Muscle layer of colon (tissue), 2 donors: ENCODE measurements at regions not wholly inside any gene's neighbourhood (a gene's known extent, or its start where the extent isn't known, plus 50 kb on each side); places are given as distances from the start of the nearest gene placed in this dataset.
"Not testable (repeated sequence)": the region's sequence is repeated elsewhere in the genome, so short reads cannot be mapped to it uniquely, and the experiment has no call there.

Experiments
- H3K27ac ChIP-seq: one replicate; pipeline ENCODE4 v1.7.0; 2013; ENCODE audit warnings: low read depth, mild to moderate bottlenecking, low read length, moderate library complexity
- H3K27me3 ChIP-seq, 2 donors: one replicate each; pipeline ENCODE4 v1.7.0; 2013; ENCODE audit warnings: low read length in 2 of 2, mild to moderate bottlenecking in 2 of 2; ENCODE audit not compliant: insufficient read depth in 2 of 2, control insufficient read depth in 1 of 2
- H3K36me3 ChIP-seq: one replicate; pipeline ENCODE4 v1.7.0; 2013; ENCODE audit warnings: mild to moderate bottlenecking, low read length; ENCODE audit not compliant: insufficient read depth
- H3K4me1 ChIP-seq: one replicate; pipeline ENCODE4 v1.7.0; 2013; ENCODE audit warnings: mild to moderate bottlenecking, low read length; ENCODE audit not compliant: insufficient read depth
- H3K4me3 ChIP-seq, 2 donors: one replicate each; pipeline ENCODE4 v1.7.0; 2013; ENCODE audit warnings: low read length in 2 of 2, low read depth in 1 of 2, mild to moderate bottlenecking in 1 of 2, moderate library complexity in 1 of 2
- H3K9ac ChIP-seq: one replicate; pipeline ENCODE4 v1.7.0; 2013; ENCODE audit warnings: low read length
- H3K9me3 ChIP-seq: one replicate; pipeline ENCODE4 v1.7.0; 2013; ENCODE audit warnings: mild to moderate bottlenecking, low read length
- donor health status: abdominal sarcoma.
- donor health status: Adenocarcinoma of cecum.

DNA sequence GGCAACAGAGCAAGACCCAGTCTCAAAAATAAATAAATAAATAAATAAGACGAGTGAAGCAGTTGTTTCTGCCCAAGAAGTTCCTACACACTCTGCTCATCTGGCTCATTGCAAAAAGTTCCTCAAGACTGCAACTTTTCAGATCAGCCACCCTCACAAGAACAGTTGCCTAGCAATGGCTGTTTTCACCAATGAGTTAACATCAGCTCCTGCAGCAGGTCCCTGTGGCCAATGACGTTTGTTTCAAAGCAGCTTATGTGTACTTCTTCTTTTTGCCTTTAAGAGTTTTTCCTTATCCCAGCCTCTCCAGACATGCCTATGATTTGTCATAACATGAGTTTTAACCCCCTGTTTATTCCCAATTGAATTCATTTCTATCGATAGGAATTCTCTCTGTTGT lies 118.4 kb upstream of the SPRED1 start:
- Histone ChIP-seq H3K27ac (no peak overlapping the region), H3K9me3 (no peaks in the 10 kb centered on the region), H3K9ac (no peak overlapping the region), H3K36me3 (no peaks in the 10 kb centered on the region), H3K27me3 (no peaks in the 10 kb centered on the region), H3K4me3 (no peak overlapping the region), H3K4me1 (peaks cover 11% of the 10 kb centered on the region)

- not testable (repeated sequence) for H3K9ac ChIP-seq, H3K27ac ChIP-seq, H3K27me3 ChIP-seq, H3K4me1 ChIP-seq, H3K36me3 ChIP-seq, H3K4me3 ChIP-seq, H3K9me3 ChIP-seq
Observed at GRCh38 chr15:38142195-38142594, 110.4 kb upstream of the SPRED1 start.

GRCh38 chr15:38144921-38145320 lies 107.7 kb upstream of the SPRED1 start:
- H3K4me3 ChIP-seq, result no peak overlapping the region
- no peaks in the 10 kb centered on the region for H3K27me3 ChIP-seq
- no peak overlapping the region for H3K9ac ChIP-seq
- no peaks in the 10 kb centered on the region for H3K9me3 ChIP-seq
- H3K36me3 ChIP-seq, result no peaks in the 10 kb centered on the region
- H3K4me1 ChIP-seq, result no peaks in the 10 kb centered on the region
- no peak overlapping the region for H3K27ac ChIP-seq

DNA sequence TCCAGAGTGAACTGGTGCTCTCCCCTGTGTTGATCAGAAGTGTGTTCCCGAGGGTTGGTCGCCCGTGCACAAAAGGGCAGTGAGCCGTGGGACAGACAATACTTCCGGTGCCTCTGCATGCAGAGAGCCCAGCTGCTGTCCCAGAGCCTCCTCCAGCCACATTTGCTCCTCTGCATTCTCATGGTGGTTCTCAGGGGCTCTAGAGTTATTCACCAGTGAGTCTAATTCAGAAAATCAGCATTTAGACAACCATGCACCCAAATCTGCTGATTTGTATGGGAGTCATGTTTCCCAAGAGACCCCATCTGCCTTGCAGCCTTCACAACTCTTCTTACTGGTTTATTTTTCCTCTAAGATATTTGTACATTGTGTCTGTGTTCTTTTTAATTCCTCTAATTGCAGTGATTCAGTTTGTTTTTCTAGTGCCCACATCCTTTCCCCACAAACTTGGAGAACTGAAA lies 107.0 kb upstream of the SPRED1 start:
- Histone ChIP-seq H3K9ac (no peak overlapping the region), H3K36me3 (no peaks in the 10 kb centered on the region), H3K27me3 (no peaks in the 10 kb centered on the region), H3K4me3 (no peak overlapping the region), H3K9me3 (no peaks in the 10 kb centered on the region), H3K27ac (no peak overlapping the region), H3K4me1 (no peaks in the 10 kb centered on the region)

- H3K4me1 ChIP-seq, result no peaks in the 10 kb centered on the region
- no peaks in the 10 kb centered on the region for H3K9me3 ChIP-seq
- H3K4me3 ChIP-seq, result no peak overlapping the region
- H3K27ac ChIP-seq, result no peak overlapping the region
- no peak overlapping the region for H3K9ac ChIP-seq
- no peaks in the 10 kb centered on the region for H3K27me3 ChIP-seq
- H3K36me3 ChIP-seq, result no peaks in the 10 kb centered on the region
Observed at GRCh38 chr15:38147246-38147645, 105.4 kb upstream of the SPRED1 start.

DNA sequence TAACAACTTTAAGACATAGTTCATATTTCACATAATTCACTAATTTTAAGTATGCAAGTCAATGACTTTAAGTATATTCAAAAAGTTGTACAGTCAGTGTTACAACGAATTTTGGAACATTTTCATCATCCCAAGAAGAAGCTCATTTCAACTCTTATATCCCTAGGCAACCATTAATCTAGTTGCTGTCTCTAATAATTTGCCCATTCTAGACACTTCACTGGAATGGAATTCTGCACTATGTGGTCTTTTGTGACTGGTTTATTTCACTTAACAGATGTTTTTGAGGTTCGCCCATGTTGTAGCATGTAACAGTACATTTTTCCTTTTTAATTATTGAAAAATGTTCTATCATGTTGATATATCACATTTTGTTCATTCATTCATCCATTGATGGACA lies 104.2 kb upstream of the SPRED1 start:
- Histone ChIP-seq H3K27ac (no peak overlapping the region), H3K4me1 (no peaks in the 10 kb centered on the region), H3K4me3 (no peak overlapping the region), H3K27me3 (no peaks in the 10 kb centered on the region), H3K9me3 (no peaks in the 10 kb centered on the region), H3K9ac (no peak overlapping the region), H3K36me3 (no peaks in the 10 kb centered on the region)

DNA sequence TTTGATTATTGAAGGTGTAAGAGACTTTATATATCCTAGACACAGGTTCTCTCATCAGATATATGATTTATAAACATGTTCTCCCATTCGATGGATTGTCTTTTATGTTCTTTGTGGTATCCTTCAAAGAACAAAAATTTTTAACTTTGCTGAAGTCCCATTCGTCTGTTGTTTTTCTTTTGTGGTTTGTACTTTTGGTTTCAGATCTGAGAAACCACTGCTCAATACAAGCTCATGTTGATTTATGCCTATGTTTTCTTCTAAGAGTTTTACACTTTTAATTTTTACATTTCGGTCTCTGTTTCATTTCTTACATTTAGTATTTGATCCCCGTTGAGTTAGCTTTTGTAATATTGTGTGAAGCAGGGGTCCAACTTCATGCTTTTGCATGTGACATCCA lies 103.3 kb upstream of the SPRED1 start:
- no peaks in the 10 kb centered on the region for H3K9me3 ChIP-seq
- H3K4me1 ChIP-seq, result no peaks in the 10 kb centered on the region
- H3K4me3 ChIP-seq, result no peak overlapping the region
- no peak overlapping the region for H3K27ac ChIP-seq
- H3K9ac ChIP-seq, result no peak overlapping the region
- no peaks in the 10 kb centered on the region for H3K36me3 ChIP-seq
- no peaks in the 10 kb centered on the region for H3K27me3 ChIP-seq

GRCh38 chr15:38150148-38150547 lies 102.5 kb upstream of the SPRED1 start:
- H3K27ac ChIP-seq, result no peak overlapping the region
- H3K9ac ChIP-seq, result no peak overlapping the region
- no peak overlapping the region for H3K4me3 ChIP-seq
- no peaks in the 10 kb centered on the region for H3K36me3 ChIP-seq
- no peaks in the 10 kb centered on the region for H3K9me3 ChIP-seq
- no peaks in the 10 kb centered on the region for H3K27me3 ChIP-seq
- no peaks in the 10 kb centered on the region for H3K4me1 ChIP-seq

- Histone ChIP-seq H3K4me3 (no peak overlapping the region), H3K27ac (no peak overlapping the region), H3K27me3 (no peaks in the 10 kb centered on the region), H3K9me3 (no peaks in the 10 kb centered on the region), H3K36me3 (no peaks in the 10 kb centered on the region), H3K4me1 (no peaks in the 10 kb centered on the region), H3K9ac (no peak overlapping the region)
Observed at GRCh38 chr15:38150794-38151193, 101.8 kb upstream of the SPRED1 start.

- H3K27me3 ChIP-seq, result no peaks in the 10 kb centered on the region
- H3K36me3 ChIP-seq, result no peaks in the 10 kb centered on the region
- no peaks in the 10 kb centered on the region for H3K4me1 ChIP-seq
- no peak overlapping the region for H3K27ac ChIP-seq
- H3K9ac ChIP-seq, result no peak overlapping the region
- H3K9me3 ChIP-seq, result peaks cover 4% of the 10 kb centered on the region
- H3K4me3 ChIP-seq, result no peak overlapping the region
Observed at GRCh38 chr15:38153781-38154180, 98.9 kb upstream of the SPRED1 start.

DNA sequence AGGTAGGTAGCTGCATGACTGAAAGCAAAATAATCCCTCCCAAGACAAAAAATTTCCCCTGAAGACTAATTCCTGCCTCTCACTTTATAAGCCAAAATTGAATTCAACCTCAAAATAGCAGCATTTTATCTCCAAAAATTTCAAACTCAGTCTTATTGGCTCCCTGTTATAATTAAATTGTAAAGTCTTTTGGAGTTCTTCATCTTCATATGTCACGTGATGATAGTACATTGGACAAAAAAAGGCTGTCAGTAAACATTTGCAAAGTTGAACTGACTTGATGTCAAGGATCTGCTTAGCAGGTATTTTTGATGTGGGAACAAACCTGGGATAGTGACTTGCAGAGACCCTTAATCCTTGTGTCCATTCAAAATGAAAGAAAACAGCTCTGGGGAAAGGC lies 98.4 kb upstream of the SPRED1 start:
- Histone ChIP-seq H3K9me3 (peaks cover 4% of the 10 kb centered on the region), H3K27me3 (no peaks in the 10 kb centered on the region), H3K9ac (no peak overlapping the region), H3K4me1 (no peaks in the 10 kb centered on the region), H3K4me3 (no peak overlapping the region), H3K27ac (no peak overlapping the region), H3K36me3 (no peaks in the 10 kb centered on the region)

DNA sequence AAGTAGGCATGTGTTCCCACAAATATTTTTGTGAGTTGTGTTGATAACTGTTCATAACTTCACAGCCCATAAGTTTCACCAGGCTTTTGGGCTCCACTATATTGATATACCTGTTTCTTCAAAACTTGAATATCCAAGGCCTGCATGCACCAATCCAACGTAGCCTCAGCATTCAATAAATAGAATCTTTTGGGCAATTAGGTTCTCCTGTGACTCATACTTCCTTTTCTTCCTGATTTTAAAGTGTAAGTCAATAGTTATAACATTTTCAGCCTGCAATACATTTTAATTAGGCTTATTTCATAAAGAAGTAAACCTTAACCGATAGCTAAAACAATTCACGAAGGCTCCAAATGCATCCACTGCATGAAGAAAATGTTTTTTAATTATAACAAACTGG lies 97.8 kb upstream of the SPRED1 start:
- no peaks in the 10 kb centered on the region for H3K36me3 ChIP-seq

More for the DNA sequence above, 97.8 kb upstream of the SPRED1 start:
- Histone ChIP-seq H3K4me3 (no peak overlapping the region), H3K4me1 (no peaks in the 10 kb centered on the region), H3K27me3 (no peaks in the 10 kb centered on the region), H3K9me3 (peaks cover 4% of the 10 kb centered on the region), H3K27ac (no peak overlapping the region), H3K9ac (no peak overlapping the region)
